ENCODE measurements at regions not wholly inside any gene's neighbourhood (a gene's known extent, or its start where the extent isn't known, plus 50 kb on each side); places are given as distances from the start of the nearest gene placed in this dataset.

GRCh38 chr16:86395477-86395876, 114.8 kb upstream of the FOXF1 start:
- no peaks in the 10 kb centered on the region for H3K9me3 ChIP-seq
- TF ChIP-seq CTCF (IDR thresholded peaks at IDR 0.05) (no peak), EP300 (IDR thresholded peaks at IDR 0.05) (peak in 2 of 4 donors; percentile 27 to 73), POLR2AphosphoS5 (IDR thresholded peaks at IDR 0.05) (peak; percentile 39 to 60 (median 46))
- no peaks in the 10 kb centered on the region for H3K36me3 ChIP-seq
- no peak for DNase-seq
- WGBS, 2 donors, result 68 to 69% methylated on average over 3 of the region's 3 CpGs
- no peaks in the 10 kb centered on the region for H3K27me3 ChIP-seq
- peak overlapping the region in 1 of 4 donors; percentile 8 for H3K4me3 ChIP-seq
- H3K27ac ChIP-seq, result peak overlapping the region; percentile 88 to 94 (median 91)
- intact Hi-C loops (cut with DNase I), result loop anchor here (5.0 kb wide), 1 partner anchor 112 kb away; no protein-coding TSS in a partner anchor
- peaks cover 0 to 28% (median 23%) of the 10 kb centered on the region in 4 donors for H3K4me1 ChIP-seq

GRCh38 chr16:86396422-86396821, 113.9 kb upstream of the FOXF1 start:
- TF ChIP-seq CTCF (IDR thresholded peaks at IDR 0.05), result no peak
- peak in 3 of 4 donors; percentile 37 to 62 (median 61) for TF ChIP-seq POLR2AphosphoS5 (IDR thresholded peaks at IDR 0.05)
- peak in 3 of 4 donors; percentile 54 to 82 (median 72) for TF ChIP-seq EP300 (IDR thresholded peaks at IDR 0.05)
- TF ChIP-seq POLR2A (IDR thresholded peaks at IDR 0.05), result no peak
- no peaks in the 10 kb centered on the region for H3K36me3 ChIP-seq
- peak overlapping the region in 1 of 4 donors; percentile 12 for H3K4me3 ChIP-seq
- intact Hi-C loops (cut with DNase I), result loop anchor here (1.0 to 5.0 kb wide), 6 partner anchors 32 to 318 kb away; no protein-coding TSS in a partner anchor
- WGBS, 2 donors, result 51 to 52% methylated on average over 10 of the region's 10 CpGs
- DNase-seq, result peak; percentile 91
- peaks cover 0 to 28% (median 23%) of the 10 kb centered on the region in 4 donors for H3K4me1 ChIP-seq
- no peaks in the 10 kb centered on the region for H3K27me3 ChIP-seq
- peak overlapping the region; percentile 88 to 94 (median 91) for H3K27ac ChIP-seq
- H3K9me3 ChIP-seq, result no peaks in the 10 kb centered on the region

GRCh38 chr16:86396901-86397311, 113.4 kb upstream of the FOXF1 start:
- no peaks in the 10 kb centered on the region for H3K27me3 ChIP-seq
- no peak for TF ChIP-seq CTCF (IDR thresholded peaks at IDR 0.05)
- TF ChIP-seq EP300 (IDR thresholded peaks at IDR 0.05), result peak; percentile 52 to 92 (median 73)
- TF ChIP-seq POLR2AphosphoS5 (IDR thresholded peaks at IDR 0.05), result peak; percentile 72 to 90 (median 78)
- peak overlapping the region in 1 of 4 donors; percentile 12 for H3K4me3 ChIP-seq
- no peaks in the 10 kb centered on the region for H3K9me3 ChIP-seq
- H3K27ac ChIP-seq, result peak overlapping the region; percentile 88 to 94 (median 91)
- H3K4me1 ChIP-seq, result peaks cover 0 to 28% (median 23%) of the 10 kb centered on the region in 4 donors
- DNase-seq, result peak; percentile 95
- 46 to 50% methylated on average over 9 of the region's 9 CpGs for WGBS, 2 donors
- intact Hi-C loops (cut with DNase I), result loop anchor here (1.0 to 5.0 kb wide), 6 partner anchors 32 to 319 kb away; no protein-coding TSS in a partner anchor
- H3K36me3 ChIP-seq, result no peaks in the 10 kb centered on the region

GRCh38 chr16:86398201-86398600, 112.1 kb upstream of the FOXF1 start:
- no peak for DNase-seq
- Histone ChIP-seq H3K9me3 (no peaks in the 10 kb centered on the region), H3K4me3 (no peak overlapping the region), H3K36me3 (no peaks in the 10 kb centered on the region), H3K4me1 (peaks cover 0 to 28% (median 23%) of the 10 kb centered on the region in 4 donors), H3K27me3 (no peaks in the 10 kb centered on the region), H3K27ac (peak overlapping the region in 2 of 4 donors; percentile 92 to 94)
- WGBS, 2 donors, result 72 to 78% methylated on average over 6 of the region's 6 CpGs
- TF ChIP-seq CTCF (IDR thresholded peaks at IDR 0.05) (no peak), EP300 (IDR thresholded peaks at IDR 0.05) (no peak), POLR2A (IDR thresholded peaks at IDR 0.05) (no peak), POLR2AphosphoS5 (IDR thresholded peaks at IDR 0.05) (no peak)
- intact Hi-C loops (cut with DNase I), result loop anchor here (5.0 kb wide), 1 partner anchor 109 kb away; no protein-coding TSS in a partner anchor

Measured in sigmoid colon (tissue), 6 donors.